BLaER1 treated with 17β-estradiol and CSF1 and Interleukin-3, amounts not matched to agents 10 nM and 100 nM (cell line): ENCODE measurements at regions not wholly inside any gene's neighbourhood (a gene's known extent, or its start where the extent isn't known, plus 50 kb on each side); places are given as distances from the start of the nearest gene placed in this dataset.

Source experiments
- H3K27ac ChIP-seq, 11 experiments: shearing (Covaris generic); formaldehyde crosslinking; 2 replicates each; pipeline ENCODE4 v1.8.1; 2022
- H3K27me3 ChIP-seq, 11 experiments: shearing (Covaris generic); formaldehyde crosslinking; 2 replicates each; pipeline ENCODE4 v1.8.1; 2022
- H3K36me3 ChIP-seq, 11 experiments: shearing (Covaris generic); formaldehyde crosslinking; 2 replicates each; pipeline ENCODE4 v1.8.1; 2022
- H3K4me1 ChIP-seq, 10 experiments: shearing (Covaris generic); formaldehyde crosslinking; 2 replicates each; pipeline ENCODE4 v1.8.1; 2022
- H3K4me2 ChIP-seq, 11 experiments: shearing (Covaris generic); formaldehyde crosslinking; 2 replicates each; pipeline ENCODE4 v1.8.1; 2022
- H3K4me3 ChIP-seq, 10 experiments: shearing (Covaris generic); formaldehyde crosslinking; 2 replicates each; pipeline ENCODE4 v1.8.1; 2022
- H3K9ac ChIP-seq, 11 experiments: shearing (Covaris generic); formaldehyde crosslinking; 2 replicates each; pipeline ENCODE4 v1.8.1; 2022
- H3K9me3 ChIP-seq, 11 experiments: shearing (Covaris generic); formaldehyde crosslinking; replicated peaks in 1 of 11; 2 replicates each; pipeline ENCODE4 v1.8.1; 2022
- H4K20me1 ChIP-seq, 11 experiments: shearing (Covaris generic); formaldehyde crosslinking; 2 replicates each; pipeline ENCODE4 v1.8.1; 2022
- Cebpa-rat ChIP-seq, 11 experiments: shearing (Covaris generic); IDR thresholded peaks; 2 replicates each; pipeline ENCODE4 v1.8.1; 2022

- H3K27me3 ChIP-seq = peaks cover 0 to 3% (median 0%) of the 10 kb centered on the region in 11 experiments; a peak in 1 of 22 replicates
- H3K4me2 ChIP-seq = peak overlapping the region in 8 of 11 experiments; percentile 14 to 59 (median 28); a peak in 13 of 22 replicates
- peaks cover 6 to 24% (median 14%) of the 10 kb centered on the region in 10 experiments; a peak in 15 of 20 replicates for H3K4me1 ChIP-seq
- no peak overlapping the region; a peak in 1 of 22 replicates for H3K27ac ChIP-seq
- no peak for TF ChIP-seq Cebpa-rat (IDR thresholded peaks at IDR 0.05)
- H3K9ac ChIP-seq = no peak overlapping the region
- H3K36me3 ChIP-seq = no peaks in the 10 kb centered on the region
- no peak overlapping the region for H3K4me3 ChIP-seq
- H3K9me3 ChIP-seq = 0 out of 22 replicates have a peak, but pooled peaks cover 0 to 4% (median 0%) of the 10 kb centered on the region in 11 experiments
- no peaks in the 10 kb centered on the region for H4K20me1 ChIP-seq
Measured at GRCh38 chr2:46239175-46239846, 57.9 kb upstream of the EPAS1 start.

GRCh38 chr2:46239847-46240181 lies 57.4 kb upstream of the EPAS1 start:
- Histone ChIP-seq H3K9me3 (0 out of 22 replicates have a peak, but pooled peaks cover 0 to 4% (median 0%) of the 10 kb centered on the region in 11 experiments), H4K20me1 (no peaks in the 10 kb centered on the region), H3K27me3 (peaks cover 0 to 3% (median 0%) of the 10 kb centered on the region in 11 experiments; a peak in 1 of 22 replicates), H3K4me3 (no peak overlapping the region), H3K4me2 (peak overlapping the region in 5 of 11 experiments; percentile 14 to 59 (median 38); a peak in 6 of 22 replicates), H3K27ac (no peak overlapping the region), H3K4me1 (peaks cover 6 to 24% (median 14%) of the 10 kb centered on the region in 10 experiments; a peak in 15 of 20 replicates), H3K36me3 (no peaks in the 10 kb centered on the region), H3K9ac (no peak overlapping the region)
- no peak for TF ChIP-seq Cebpa-rat (IDR thresholded peaks at IDR 0.05)

GRCh38 chr2:46241344-46241743 lies 55.9 kb upstream of the EPAS1 start:
- H3K9ac ChIP-seq = no peak overlapping the region
- no peaks in the 10 kb centered on the region for H3K36me3 ChIP-seq
- H3K27ac ChIP-seq = no peak overlapping the region
- no peak overlapping the region for H3K4me3 ChIP-seq
- H3K4me2 ChIP-seq = peak overlapping the region in 2 of 11 experiments; percentile 11 to 23; a peak in 1 of 22 replicates
- H3K9me3 ChIP-seq = peaks cover 0 to 6% (median 0%) of the 10 kb centered on the region in 11 experiments; a peak in 1 of 22 replicates
- no peaks in the 10 kb centered on the region for H4K20me1 ChIP-seq
- H3K4me1 ChIP-seq = peaks cover 6 to 19% (median 14%) of the 10 kb centered on the region in 10 experiments; a peak in 15 of 20 replicates
- peaks cover 0 to 3% (median 0%) of the 10 kb centered on the region in 11 experiments; a peak in 1 of 22 replicates for H3K27me3 ChIP-seq
- no peak for TF ChIP-seq Cebpa-rat (IDR thresholded peaks at IDR 0.05)

- no peak overlapping the region for H3K4me2 ChIP-seq
- peaks cover 8 to 18% (median 13%) of the 10 kb centered on the region in 11 experiments; a peak in 21 of 22 replicates for H3K9me3 ChIP-seq
- peaks cover 0 to 7% (median 0%) of the 10 kb centered on the region in 10 experiments; a peak in 3 of 20 replicates for H3K4me1 ChIP-seq
Measured at GRCh38 chr2:46245869-46246268, 51.3 kb upstream of the EPAS1 start.

GRCh38 chr2:46246790-46247189 lies 50.4 kb upstream of the EPAS1 start:
- Histone ChIP-seq H3K9ac (no peak overlapping the region), H3K4me1 (peaks cover 0 to 6% (median 0%) of the 10 kb centered on the region in 10 experiments; a peak in 2 of 20 replicates), H3K4me2 (no peak overlapping the region), H3K4me3 (no peak overlapping the region), H4K20me1 (no peaks in the 10 kb centered on the region), H3K9me3 (peaks cover 8 to 18% (median 13%) of the 10 kb centered on the region in 11 experiments; a peak in 21 of 22 replicates), H3K27ac (no peak overlapping the region), H3K27me3 (no peaks in the 10 kb centered on the region), H3K36me3 (no peaks in the 10 kb centered on the region)
- TF ChIP-seq Cebpa-rat (IDR thresholded peaks at IDR 0.05) = no peak

More at GRCh38 chr2:46245869-46246268, 51.3 kb upstream of the EPAS1 start:
- Histone ChIP-seq H3K27ac (no peak overlapping the region), H3K4me3 (no peak overlapping the region), H4K20me1 (no peaks in the 10 kb centered on the region), H3K36me3 (no peaks in the 10 kb centered on the region), H3K9ac (no peak overlapping the region), H3K27me3 (no peaks in the 10 kb centered on the region)
- no peak for TF ChIP-seq Cebpa-rat (IDR thresholded peaks at IDR 0.05)
